Common myeloid progenitor, CD34-positive (primary cell): ENCODE measurements at regions not wholly inside any gene's neighbourhood (a gene's known extent, or its start where the extent isn't known, plus 50 kb on each side); places are given as distances from the start of the nearest gene placed in this dataset.
"Not testable (repeated sequence)": the region's sequence is repeated elsewhere in the genome, so short reads cannot be mapped to it uniquely, and the experiment has no call there.

Experiments
- CTCF ChIA-PET: fragments of 350-600 bp; sonication (Branson Sonifier 250); formaldehyde crosslinking; loops from one replicate; lab custom pipeline; 2021; ENCODE audit warnings: antibody characterized with exemption; lab: Charles Lee
- POLR2A ChIA-PET: fragments of 350-600 bp; sonication (Branson Sonifier 250); formaldehyde crosslinking; loops from one replicate; lab custom pipeline; 2021; ENCODE audit warnings: antibody characterized with exemption; lab: Charles Lee
- DNase-seq, 3 donors: peaks; one replicate each; pipeline versions ENCODE4 v3.0.0 to v3.0.0-alpha.2; 2013
- H3K27ac ChIP-seq, 2 experiments: 1 replicate in 1 of 2; 2 replicates in 1 of 2; pipeline ENCODE4 v1.7.0; 2013; ENCODE audit warnings: inconsistent platforms in 2 of 2, low read length in 2 of 2, mild to moderate bottlenecking in 2 of 2, low read depth in 1 of 2, moderate library complexity in 1 of 2; ENCODE audit not compliant: severe bottlenecking in 2 of 2, insufficient read depth in 1 of 2, poor library complexity in 1 of 2
- H3K27me3 ChIP-seq, 5 experiments: replicated peaks in 2 of 5; 1 replicate in 3 of 5; 2 replicates in 2 of 5; pipeline versions ENCODE4 v1.6.1 to v1.7.0; 2013; ENCODE audit warnings: low read length in 4 of 5, mild to moderate bottlenecking in 2 of 5, moderate library complexity in 2 of 5, inconsistent platforms in 1 of 5; ENCODE audit not compliant: insufficient read depth in 5 of 5, control insufficient read depth in 4 of 5
- H3K36me3 ChIP-seq, 4 experiments: 1 replicate in 2 of 4; 2 replicates in 2 of 4; pipeline versions ENCODE4 v1.6.1 to v1.7.0; 2013; ENCODE audit warnings: low read length in 3 of 4, control low read depth in 1 of 4, mild to moderate bottlenecking in 1 of 4; ENCODE audit not compliant: control insufficient read depth in 4 of 4, insufficient read depth in 4 of 4
- H3K4me1 ChIP-seq, 4 experiments: 1 replicate in 3 of 4; 2 replicates in 1 of 4; pipeline versions ENCODE4 v1.6.1 to v1.7.1; 2013; ENCODE audit warnings: low read length in 3 of 4, mild to moderate bottlenecking in 3 of 4, control low read depth in 1 of 4, inconsistent platforms in 1 of 4, moderate library complexity in 1 of 4; ENCODE audit not compliant: control insufficient read depth in 4 of 4, insufficient read depth in 4 of 4; ENCODE audit errors: control extremely low read depth in 1 of 4
- H3K4me3 ChIP-seq, 7 experiments: 1 replicate in 4 of 7; 2 replicates in 3 of 7; pipeline versions ENCODE4 v1.5.1 to v1.7.0; 2013; ENCODE audit warnings: mild to moderate bottlenecking in 7 of 7, low read length in 6 of 7, moderate library complexity in 6 of 7, inconsistent platforms in 2 of 7, low read depth in 2 of 7, control low read depth in 1 of 7; ENCODE audit not compliant: insufficient read depth in 4 of 7, control insufficient read depth in 1 of 7; ENCODE audit errors: extremely low read depth in 1 of 7
- H3K9me3 ChIP-seq, 5 experiments: 1 replicate in 4 of 5; 2 replicates in 1 of 5; pipeline versions ENCODE4 v1.6.1 to v1.7.1; 2013; ENCODE audit warnings: low read length in 4 of 5, mild to moderate bottlenecking in 2 of 5, inconsistent platforms in 1 of 5, low read depth in 1 of 5, moderate library complexity in 1 of 5; ENCODE audit not compliant: control insufficient read depth in 4 of 5, insufficient read depth in 2 of 5; ENCODE audit errors: control extremely low read depth in 1 of 5
- WGBS: methylation state at CpG from one replicate; pipeline ENCODE4 v1.1.5; 2013; ENCODE audit not compliant: insufficient coverage; 5-methylcytosine and 5-hydroxymethylcytosine counted together

DNA sequence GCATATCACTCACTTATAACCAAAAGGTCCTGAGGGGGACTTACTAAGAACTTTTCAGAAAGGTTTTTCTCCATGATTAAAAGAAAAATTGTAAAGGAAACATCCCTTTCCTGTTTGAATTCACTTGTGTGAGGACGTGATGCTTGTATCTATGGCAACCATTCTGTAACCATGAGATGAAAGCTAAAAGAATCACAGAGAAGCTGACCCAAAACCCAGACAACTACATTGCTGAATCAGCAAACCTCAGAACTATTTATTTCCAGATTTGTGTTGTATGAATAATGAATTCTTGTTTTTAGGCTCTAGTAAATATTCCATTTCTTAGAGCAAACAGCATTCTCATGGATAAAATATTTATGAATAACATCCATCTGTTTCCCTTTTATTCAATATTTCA, 91.2 kb downstream of the RCHY1 start:
- ChIA-PET POLR2A (no interaction called here), CTCF (interaction anchor here (1.3 kb wide), 1 partner anchor 8 kb away, joined by 3 read pairs; no protein-coding TSS in a partner anchor)
- WGBS: no CpG with 5 or more reads among the region's 1 CpG
- Histone ChIP-seq H3K27me3 (no peaks in the 10 kb centered on the region), H3K4me1 (no peaks in the 10 kb centered on the region), H3K36me3 (no peaks in the 10 kb centered on the region), H3K4me3 (no peak overlapping the region), H3K27ac (no peak overlapping the region), H3K9me3 (peaks cover 0 to 4% (median 0%) of the 10 kb centered on the region in 5 experiments)
- DNase-seq: peak in 2 of 3 donors; percentile 9 to 16

DNA sequence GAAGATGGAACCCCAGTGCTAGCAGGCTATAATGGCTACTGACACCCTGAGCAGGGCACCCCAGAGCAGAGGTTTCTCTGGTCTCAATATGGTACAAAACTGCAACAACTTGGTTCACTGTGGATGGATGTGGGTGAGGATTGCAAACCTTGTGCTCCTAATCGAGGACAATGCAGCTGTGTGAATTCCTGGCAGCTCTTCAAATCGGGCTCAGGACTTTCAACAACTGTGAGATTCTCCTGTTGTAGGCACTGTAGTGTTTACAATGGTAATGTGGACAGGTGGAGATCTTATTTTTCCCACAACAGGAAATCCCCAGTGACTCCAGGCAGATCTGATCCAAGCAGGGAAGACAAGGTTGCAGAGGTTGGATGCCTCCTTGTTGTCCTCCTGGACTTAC, 101.5 kb downstream of the RCHY1 start:
- CTCF ChIA-PET: no interaction called here
- Histone ChIP-seq H3K4me1 (no peaks in the 10 kb centered on the region), H3K27ac (no peak overlapping the region), H3K9me3 (peaks cover 0 to 5% (median 0%) of the 10 kb centered on the region in 5 experiments), H3K4me3 (no peak overlapping the region), H3K36me3 (no peaks in the 10 kb centered on the region), H3K27me3 (peaks cover 0 to 3% (median 0%) of the 10 kb centered on the region in 5 experiments)
- POLR2A ChIA-PET: no interaction called here
- 93% methylated on average over 2 of the region's 2 CpGs for WGBS
- no peak for DNase-seq

DNA sequence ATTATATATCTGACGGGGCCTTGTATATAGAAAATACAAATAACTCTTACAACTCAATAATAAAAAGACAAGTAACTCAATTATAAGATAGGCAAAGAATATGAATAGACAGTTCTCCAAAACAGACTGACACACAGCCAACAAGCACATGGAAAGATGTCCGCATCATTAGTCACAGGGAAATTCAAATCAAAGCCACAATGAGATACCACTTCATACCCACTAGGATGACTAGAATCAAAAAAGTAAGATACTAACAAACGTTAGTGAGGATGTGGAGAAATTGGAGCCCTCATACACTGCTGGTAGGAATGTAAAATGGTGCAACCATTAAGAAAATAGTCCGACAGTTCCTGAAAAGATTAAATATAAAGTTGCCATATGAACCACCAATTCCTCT, 115.7 kb downstream of the RCHY1 start:
- H3K9me3 ChIP-seq: no peaks in the 10 kb centered on the region
- no peaks in the 10 kb centered on the region for H3K4me1 ChIP-seq
- ChIA-PET POLR2A (no interaction called here), CTCF (no interaction called here)
- H3K4me3 ChIP-seq: no peak overlapping the region
- no CpG with 5 or more reads among the region's 4 CpGs for WGBS
- DNase-seq: no peak
- no peak overlapping the region for H3K27ac ChIP-seq
- H3K27me3 ChIP-seq: peaks cover 0 to 3% (median 0%) of the 10 kb centered on the region in 5 experiments
- no peaks in the 10 kb centered on the region for H3K36me3 ChIP-seq

DNA sequence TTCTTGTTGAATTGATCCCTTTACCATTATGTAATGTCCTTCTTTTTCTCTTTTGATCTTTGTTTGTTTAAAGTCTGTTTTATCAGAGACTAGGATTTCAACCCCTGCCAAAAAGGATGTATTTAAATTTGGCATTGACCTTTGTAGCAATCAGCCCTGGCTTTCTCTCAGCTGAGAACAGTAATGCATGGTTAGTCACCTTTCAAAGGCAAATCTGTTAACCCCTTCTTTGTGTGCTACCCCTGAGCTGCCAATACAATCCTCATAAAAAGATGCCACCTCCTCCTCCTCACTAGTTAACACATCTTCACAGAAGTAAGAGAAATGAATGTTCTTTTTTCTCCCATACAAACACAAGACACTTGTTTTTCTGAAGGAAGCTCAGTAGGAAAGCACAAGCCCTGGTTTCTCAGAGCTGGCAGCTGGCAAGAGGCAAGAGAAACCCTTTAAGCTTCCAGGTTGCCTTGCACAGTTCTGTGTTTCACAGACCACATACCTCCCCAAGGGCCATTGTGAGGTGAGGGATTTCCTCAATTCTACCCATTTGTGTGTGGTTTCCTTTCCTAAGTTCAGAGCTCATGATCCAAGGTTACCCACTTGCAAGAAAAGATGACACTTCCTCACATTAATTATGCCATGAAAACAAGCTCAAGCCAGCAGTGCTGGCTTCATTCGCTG, 122.6 kb downstream of the RCHY1 start:
- DNase-seq: no peak
- ChIA-PET CTCF (no interaction called here), POLR2A (no interaction called here)
- H3K36me3 ChIP-seq: no peaks in the 10 kb centered on the region
- H3K9me3 ChIP-seq: no peaks in the 10 kb centered on the region
- no peak overlapping the region for H3K27ac ChIP-seq
- H3K4me3 ChIP-seq: no peak overlapping the region
- no peaks in the 10 kb centered on the region for H3K27me3 ChIP-seq
- no CpG with 5 or more reads among the region's 1 CpG for WGBS
- H3K4me1 ChIP-seq: no peaks in the 10 kb centered on the region

DNA sequence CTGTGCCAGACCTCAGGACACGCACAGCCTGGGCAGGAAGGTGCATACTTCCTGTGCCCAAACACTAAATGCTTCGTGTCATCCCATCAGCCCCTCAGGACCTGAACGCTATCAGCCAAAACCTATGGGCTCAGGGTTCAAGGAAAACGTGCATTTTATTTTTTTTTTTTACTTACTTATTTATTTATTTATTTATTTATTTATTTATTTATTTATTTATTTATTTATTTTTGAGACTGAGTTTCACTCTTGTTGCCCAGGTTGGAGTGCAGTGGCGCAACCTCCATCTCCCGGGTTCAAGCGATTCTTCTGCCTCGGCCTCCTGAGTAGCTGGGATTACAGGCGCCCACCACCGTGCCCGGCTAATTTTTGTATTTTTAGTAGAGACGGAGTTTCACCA, 127.8 kb downstream of the RCHY1 start:
- POLR2A ChIA-PET, H3K27ac ChIP-seq, CTCF ChIA-PET, H3K27me3 ChIP-seq, H3K4me1 ChIP-seq, H3K4me3 ChIP-seq, H3K36me3 ChIP-seq, DNase-seq, H3K9me3 ChIP-seq: not testable (repeated sequence)
- 97% methylated on average over 5 of the region's 12 CpGs for WGBS

DNA sequence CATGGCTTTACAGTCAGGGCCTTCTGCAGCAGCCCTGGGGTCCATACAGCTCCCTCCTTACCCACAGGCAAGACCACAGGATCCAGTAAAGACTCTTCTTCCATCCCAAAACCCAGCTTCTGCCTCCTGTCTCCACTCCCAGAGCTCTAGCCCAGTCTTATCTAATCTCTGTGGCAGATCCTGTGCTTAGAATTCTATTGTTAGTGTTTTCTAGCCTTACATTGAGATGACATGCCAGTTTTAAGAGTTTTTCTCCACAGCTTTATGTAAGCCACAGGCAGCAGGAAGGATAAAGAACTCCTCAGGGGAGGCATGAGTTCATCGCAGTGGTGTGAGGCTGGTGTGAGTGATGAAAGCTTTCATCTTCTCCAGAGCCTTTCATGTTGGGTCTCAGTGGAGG, 129.1 kb downstream of the RCHY1 start:
- Histone ChIP-seq H3K36me3 (no peaks in the 10 kb centered on the region), H3K4me1 (no peaks in the 10 kb centered on the region), H3K9me3 (peaks cover 0 to 1% (median 0%) of the 10 kb centered on the region in 5 experiments), H3K27ac (no peak overlapping the region), H3K27me3 (no peaks in the 10 kb centered on the region), H3K4me3 (no peak overlapping the region)
- 50% methylated on average over 1 of the region's 1 CpG for WGBS
- ChIA-PET POLR2A (no interaction called here), CTCF (no interaction called here)
- DNase-seq: no peak

DNA sequence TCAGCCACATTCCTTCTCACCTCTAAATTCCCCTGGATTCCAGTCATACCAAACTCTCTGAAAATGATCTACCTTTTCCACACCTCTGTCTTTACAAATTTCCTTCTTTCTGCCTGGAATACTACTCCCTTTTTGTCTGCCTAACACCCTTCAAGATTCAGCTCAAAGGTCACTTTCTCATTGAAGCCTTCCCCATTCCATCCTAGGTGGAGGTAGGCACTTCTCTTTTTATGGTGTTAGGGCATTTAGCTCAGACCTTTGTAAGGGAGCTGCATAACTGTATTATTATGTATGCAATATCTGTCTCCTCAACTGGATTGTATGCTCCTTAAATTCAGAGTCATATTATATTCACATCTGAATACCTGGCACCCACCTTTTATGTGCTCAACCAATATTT, 137.7 kb downstream of the RCHY1 start:
- H3K36me3 ChIP-seq: no peaks in the 10 kb centered on the region
- no peak overlapping the region for H3K4me3 ChIP-seq
- ChIA-PET POLR2A (no interaction called here), CTCF (no interaction called here)
- H3K27me3 ChIP-seq: peaks cover 0 to 2% (median 0%) of the 10 kb centered on the region in 5 experiments
- H3K4me1 ChIP-seq: no peaks in the 10 kb centered on the region
- H3K27ac ChIP-seq: no peak overlapping the region
- DNase-seq: no peak
- H3K9me3 ChIP-seq: peaks cover 0 to 10% (median 5%) of the 10 kb centered on the region in 5 experiments
